Astrocyte of the cerebellum (primary cell): ENCODE measurements at regions not wholly inside any gene's neighbourhood (a gene's known extent, or its start where the extent isn't known, plus 50 kb on each side); places are given as distances from the start of the nearest gene placed in this dataset.

ENCODE experiments used
- DNase-seq: peaks from one replicate; pipeline ENCODE4 v3.0.0-alpha.2; 2011; ENCODE audit warnings: low read depth
- H3K4me3 ChIP-seq: 2 replicates; pipeline ENCODE4 v1.5.1; 2011; ENCODE audit warnings: mild to moderate bottlenecking, low read depth, low read length, moderate library complexity
- CTCF ChIP-seq: IDR thresholded peaks from 2 replicates; pipeline ENCODE4 v1.5.1; 2012; ENCODE audit warnings: low read length, low read depth, moderate library complexity, mild to moderate bottlenecking; ENCODE audit errors: missing control alignments
- in situ Hi-C: cut with HindIII; loops from 2 replicates; pipeline ENCODE4 v1.10.0; 2017; ENCODE audit warnings: low sequenced_read_pairs

GRCh38 chr11:29282088-29282487 lies 734.7 kb downstream of the KCNA4 start:
- no peak overlapping the region for H3K4me3 ChIP-seq
- DNase-seq, result peak; percentile 96
- no peak for TF ChIP-seq CTCF
- in situ Hi-C loops, result no loop called here

- in situ Hi-C loops, result no loop called here
- no peak overlapping the region for H3K4me3 ChIP-seq
- no peak for TF ChIP-seq CTCF
- DNase-seq, result no peak
Observed at GRCh38 chr11:29281271-29281777, 735.5 kb downstream of the KCNA4 start.

GRCh38 chr11:29280452-29280851 lies 736.4 kb downstream of the KCNA4 start:
- no peak for TF ChIP-seq CTCF
- in situ Hi-C loops, result no loop called here
- no peak for DNase-seq

GRCh38 chr11:29279716-29280115 lies 737.1 kb downstream of the KCNA4 start:
- in situ Hi-C loops, result no loop called here
- no peak for TF ChIP-seq CTCF
- no peak overlapping the region for H3K4me3 ChIP-seq
- no peak for DNase-seq

More at GRCh38 chr11:29280452-29280851, 736.4 kb downstream of the KCNA4 start:
- no peak overlapping the region for H3K4me3 ChIP-seq

- H3K4me3 ChIP-seq, result no peak overlapping the region
- in situ Hi-C loops, result no loop called here
- TF ChIP-seq CTCF, result peak; percentile 63
- no peak for DNase-seq
Observed at GRCh38 chr11:29272019-29272654, 744.7 kb downstream of the KCNA4 start.

GRCh38 chr11:29271616-29272015 lies 745.2 kb downstream of the KCNA4 start:
- no peak overlapping the region for H3K4me3 ChIP-seq
- no peak for TF ChIP-seq CTCF
- in situ Hi-C loops, result no loop called here
- no peak for DNase-seq

GRCh38 chr11:29268733-29269132 lies 748.1 kb downstream of the KCNA4 start:
- H3K4me3 ChIP-seq, result no peak overlapping the region
- in situ Hi-C loops, result no loop called here
- no peak for TF ChIP-seq CTCF
- no peak for DNase-seq
